Panc1 (cell line): ENCODE measurements at regions not wholly inside any gene's neighbourhood (a gene's known extent, or its start where the extent isn't known, plus 50 kb on each side); places are given as distances from the start of the nearest gene placed in this dataset.

Experiments
- SIN3A ChIP-seq: IDR thresholded peaks from 2 replicates; pipeline ENCODE4 v1.6.1; 2012; ENCODE audit warnings: low read depth, mild to moderate bottlenecking, low read length, moderate library complexity, borderline replicate concordance; ENCODE audit not compliant: insufficient read depth
- TF ChIP-seq, protein P1 (sequence below): fragments of 450-650 bp; IDR thresholded peaks from 2 replicates; pipeline ENCODE4 v1.5.1; 2017; ENCODE audit warnings: mild to moderate bottlenecking
- TF ChIP-seq, protein P2 (sequence below), 2 experiments: IDR thresholded peaks; 2 replicates each; pipeline ENCODE4 v1.6.1; 2011 to 2012; ENCODE audit warnings: low read depth in 2 of 2, control low read depth in 1 of 2, low read length in 1 of 2, mild to moderate bottlenecking in 1 of 2, moderate library complexity in 1 of 2; ENCODE audit not compliant: insufficient read depth in 1 of 2

DNA sequence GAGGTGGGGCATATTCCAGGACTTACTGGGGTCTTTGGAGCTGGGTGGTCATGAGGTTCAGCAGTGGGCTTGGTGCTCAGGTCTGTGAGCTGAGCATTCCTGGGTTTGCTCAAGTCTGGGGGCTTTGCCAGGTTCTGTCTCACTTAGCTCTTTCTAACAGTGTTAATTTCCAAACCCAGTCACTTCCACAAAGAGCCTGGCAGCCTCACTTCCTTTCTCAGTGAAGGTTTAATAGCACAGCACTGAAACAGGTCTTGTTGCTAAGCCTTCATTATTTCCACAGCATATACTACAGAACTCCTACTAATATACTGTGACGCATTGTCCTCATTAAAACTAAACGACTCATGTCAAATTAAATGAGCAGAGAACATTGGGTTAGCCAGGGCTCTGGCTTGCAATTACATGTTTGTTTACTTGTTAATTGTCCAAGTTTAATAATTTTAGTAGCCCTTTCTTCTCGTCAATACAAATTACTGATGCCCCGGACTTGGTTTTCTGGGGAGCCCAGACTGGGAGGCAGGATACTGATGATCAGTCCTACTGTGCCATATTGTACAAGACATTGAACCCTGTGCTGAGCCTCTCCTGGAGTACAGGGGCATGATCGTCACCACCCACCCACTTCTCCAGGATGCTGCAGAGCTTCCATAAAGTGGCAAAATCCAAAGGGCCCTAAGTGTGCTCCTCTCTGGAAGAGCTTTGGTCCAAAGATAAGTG is 170.7 kb downstream of the IER5 start:
- TF ChIP-seq, protein P1, sequence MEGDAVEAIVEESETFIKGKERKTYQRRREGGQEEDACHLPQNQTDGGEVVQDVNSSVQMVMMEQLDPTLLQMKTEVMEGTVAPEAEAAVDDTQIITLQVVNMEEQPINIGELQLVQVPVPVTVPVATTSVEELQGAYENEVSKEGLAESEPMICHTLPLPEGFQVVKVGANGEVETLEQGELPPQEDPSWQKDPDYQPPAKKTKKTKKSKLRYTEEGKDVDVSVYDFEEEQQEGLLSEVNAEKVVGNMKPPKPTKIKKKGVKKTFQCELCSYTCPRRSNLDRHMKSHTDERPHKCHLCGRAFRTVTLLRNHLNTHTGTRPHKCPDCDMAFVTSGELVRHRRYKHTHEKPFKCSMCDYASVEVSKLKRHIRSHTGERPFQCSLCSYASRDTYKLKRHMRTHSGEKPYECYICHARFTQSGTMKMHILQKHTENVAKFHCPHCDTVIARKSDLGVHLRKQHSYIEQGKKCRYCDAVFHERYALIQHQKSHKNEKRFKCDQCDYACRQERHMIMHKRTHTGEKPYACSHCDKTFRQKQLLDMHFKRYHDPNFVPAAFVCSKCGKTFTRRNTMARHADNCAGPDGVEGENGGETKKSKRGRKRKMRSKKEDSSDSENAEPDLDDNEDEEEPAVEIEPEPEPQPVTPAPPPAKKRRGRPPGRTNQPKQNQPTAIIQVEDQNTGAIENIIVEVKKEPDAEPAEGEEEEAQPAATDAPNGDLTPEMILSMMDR: no peak
- TF ChIP-seq SIN3A: no peak
- TF ChIP-seq, protein P2, sequence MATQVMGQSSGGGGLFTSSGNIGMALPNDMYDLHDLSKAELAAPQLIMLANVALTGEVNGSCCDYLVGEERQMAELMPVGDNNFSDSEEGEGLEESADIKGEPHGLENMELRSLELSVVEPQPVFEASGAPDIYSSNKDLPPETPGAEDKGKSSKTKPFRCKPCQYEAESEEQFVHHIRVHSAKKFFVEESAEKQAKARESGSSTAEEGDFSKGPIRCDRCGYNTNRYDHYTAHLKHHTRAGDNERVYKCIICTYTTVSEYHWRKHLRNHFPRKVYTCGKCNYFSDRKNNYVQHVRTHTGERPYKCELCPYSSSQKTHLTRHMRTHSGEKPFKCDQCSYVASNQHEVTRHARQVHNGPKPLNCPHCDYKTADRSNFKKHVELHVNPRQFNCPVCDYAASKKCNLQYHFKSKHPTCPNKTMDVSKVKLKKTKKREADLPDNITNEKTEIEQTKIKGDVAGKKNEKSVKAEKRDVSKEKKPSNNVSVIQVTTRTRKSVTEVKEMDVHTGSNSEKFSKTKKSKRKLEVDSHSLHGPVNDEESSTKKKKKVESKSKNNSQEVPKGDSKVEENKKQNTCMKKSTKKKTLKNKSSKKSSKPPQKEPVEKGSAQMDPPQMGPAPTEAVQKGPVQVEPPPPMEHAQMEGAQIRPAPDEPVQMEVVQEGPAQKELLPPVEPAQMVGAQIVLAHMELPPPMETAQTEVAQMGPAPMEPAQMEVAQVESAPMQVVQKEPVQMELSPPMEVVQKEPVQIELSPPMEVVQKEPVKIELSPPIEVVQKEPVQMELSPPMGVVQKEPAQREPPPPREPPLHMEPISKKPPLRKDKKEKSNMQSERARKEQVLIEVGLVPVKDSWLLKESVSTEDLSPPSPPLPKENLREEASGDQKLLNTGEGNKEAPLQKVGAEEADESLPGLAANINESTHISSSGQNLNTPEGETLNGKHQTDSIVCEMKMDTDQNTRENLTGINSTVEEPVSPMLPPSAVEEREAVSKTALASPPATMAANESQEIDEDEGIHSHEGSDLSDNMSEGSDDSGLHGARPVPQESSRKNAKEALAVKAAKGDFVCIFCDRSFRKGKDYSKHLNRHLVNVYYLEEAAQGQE (IDR thresholded peaks at IDR 0.05; ENCODE audit: insufficient read depth in 1 of 2, low read depth in 2 of 2, low read length in 1 of 2): no peak
